Activated CD4-positive, alpha-beta T cell treated with anti-CD3 and anti-CD28 coated beads, Interleukin-2, Interleukin-4, amounts not matched to agents 100 ng/mL and 50 ng/mL, durations not matched to agents 16 hours and 8 hours (primary cell): ENCODE measurements at regions not wholly inside any gene's neighbourhood (a gene's known extent, or its start where the extent isn't known, plus 50 kb on each side); places are given as distances from the start of the nearest gene placed in this dataset.
"Not testable (repeated sequence)": the region's sequence is repeated elsewhere in the genome, so short reads cannot be mapped to it uniquely, and the experiment has no call there.

Experiments used
- DNase-seq: peaks from one replicate; pipeline ENCODE4 v3.0.0-alpha.2; 2020; ENCODE audit warnings: low spot score

GRCh38 chr4:128451270-128451905 is 163.8 kb upstream of the PGRMC2 start:
- no peak for DNase-seq

- DNase-seq = no peak
Measured at GRCh38 chr4:128450326-128451120, 162.9 kb upstream of the PGRMC2 start.

- DNase-seq = no peak
Measured at GRCh38 chr4:128449251-128449650, 161.6 kb upstream of the PGRMC2 start.

GRCh38 chr4:128444544-128445302 is 157.1 kb upstream of the PGRMC2 start:
- DNase-seq = no peak

GRCh38 chr4:128440923-128441322 is 153.3 kb upstream of the PGRMC2 start:
- DNase-seq = no peak

- DNase-seq = not testable (repeated sequence)
Measured at GRCh38 chr4:128437023-128437422, 149.4 kb upstream of the PGRMC2 start.

- not testable (repeated sequence) for DNase-seq
Measured at GRCh38 chr4:128429023-128429613, 141.5 kb upstream of the PGRMC2 start.

GRCh38 chr4:128428397-128428796 is 140.8 kb upstream of the PGRMC2 start:
- DNase-seq = no peak

- no peak for DNase-seq
Measured at GRCh38 chr4:128427832-128428366, 140.3 kb upstream of the PGRMC2 start.

- DNase-seq = no peak
Measured at GRCh38 chr4:128424527-128425497, 137.2 kb upstream of the PGRMC2 start.

GRCh38 chr4:128422296-128422695 is 134.7 kb upstream of the PGRMC2 start:
- DNase-seq = not testable (repeated sequence)

- no peak for DNase-seq
Measured at GRCh38 chr4:128416921-128417320, 129.3 kb upstream of the PGRMC2 start.

GRCh38 chr4:128410037-128410436 is 122.4 kb upstream of the PGRMC2 start:
- no peak for DNase-seq

GRCh38 chr4:128403586-128403985 is 116.0 kb upstream of the PGRMC2 start:
- no peak for DNase-seq

- no peak for DNase-seq
Measured at GRCh38 chr4:128394778-128395177, 107.2 kb upstream of the PGRMC2 start.

- DNase-seq = no peak
Measured at GRCh38 chr4:128393101-128393704, 105.6 kb upstream of the PGRMC2 start.

GRCh38 chr4:128390475-128390996 is 102.9 kb upstream of the PGRMC2 start:
- no peak for DNase-seq

- no peak for DNase-seq
Measured at GRCh38 chr4:128388796-128389195, 101.2 kb upstream of the PGRMC2 start.

GRCh38 chr4:128388352-128388630 is 100.7 kb upstream of the PGRMC2 start:
- no peak for DNase-seq

GRCh38 chr4:128387600-128388351 is 100.2 kb upstream of the PGRMC2 start:
- DNase-seq = no peak
